H1 (cell line): ENCODE measurements at regions not wholly inside any gene's neighbourhood (a gene's known extent, or its start where the extent isn't known, plus 50 kb on each side); places are given as distances from the start of the nearest gene placed in this dataset.

Experiments
- CTCF ChIA-PET: fragments of 300-600 bp; sonication (Branson Sonifier 250); formaldehyde crosslinking; loops from one replicate; lab custom pipeline; 2021; ENCODE audit not compliant: partially characterized antibody; lab: Charles Lee
- POLR2A ChIA-PET: fragments of 300-600 bp; sonication (Branson Sonifier 250); formaldehyde crosslinking; loops from one replicate; lab custom pipeline; 2021; ENCODE audit warnings: inconsistent platforms; ENCODE audit not compliant: partially characterized antibody; lab: Charles Lee
- DNase-seq, 2 experiments: peaks; one replicate each; pipeline versions ENCODE4 v3.0.0 to v3.0.0-alpha.2; 2010 to 2022; ENCODE audit warnings: low spot score in 2 of 2, low read depth in 1 of 2, mixed read lengths in 1 of 2
- FAIRE-seq: peaks from 2 replicates; lab custom pipeline; 2011; peaks lifted over from hg19 to GRCh38; lab: Jason Lieb, UNC
- H2AFZ ChIP-seq: 2 replicates; pipeline ENCODE4 v1.8.1; 2012; ENCODE audit warnings: low read length, inconsistent platforms
- H2AK5ac ChIP-seq: 2 replicates; pipeline ENCODE4 v1.6.1; 2013; ENCODE audit warnings: low read depth, low read length
- H2BK120ac ChIP-seq: replicated peaks from 2 replicates; pipeline ENCODE3; 2013; ENCODE audit warnings: low read depth, low read length, inconsistent platforms
- H2BK12ac ChIP-seq: 2 replicates; pipeline ENCODE4 v1.6.1; 2013; ENCODE audit warnings: low read depth, low read length
- H2BK15ac ChIP-seq: 2 replicates; pipeline ENCODE4 v1.6.1; 2013; ENCODE audit warnings: low read length
- H2BK20ac ChIP-seq: 2 replicates; pipeline ENCODE4 v1.6.1; 2013; ENCODE audit warnings: low read length
- H2BK5ac ChIP-seq: 2 replicates; pipeline ENCODE4 v1.6.1; 2013; ENCODE audit warnings: low read depth, low read length
- H3K14ac ChIP-seq: 2 replicates; pipeline ENCODE4 v1.6.1; 2013; ENCODE audit warnings: inconsistent platforms; ENCODE audit not compliant: insufficient read length
- H3K18ac ChIP-seq: 2 replicates; pipeline ENCODE4 v1.6.1; 2013; ENCODE audit warnings: low read length; ENCODE audit errors: extremely low read depth
- H3K23ac ChIP-seq: 2 replicates; pipeline ENCODE4 v1.6.1; 2013; ENCODE audit warnings: inconsistent platforms; ENCODE audit not compliant: insufficient read length
- H3K23me2 ChIP-seq: 2 replicates; pipeline ENCODE4 v1.6.1; 2013; ENCODE audit warnings: low read depth, low read length
- H3K27ac ChIP-seq: 2 replicates; pipeline ENCODE4 v1.6.1; 2011; ENCODE audit warnings: low read depth, low read length, inconsistent platforms
- H3K27me3 ChIP-seq, 4 experiments: replicated peaks in 1 of 4; 1 replicate in 1 of 4; 2 replicates in 3 of 4; pipeline versions ENCODE4 v1.6.1 to v1.8.1; 2011 to 2013; ENCODE audit warnings: low read length in 3 of 4, mild to moderate bottlenecking in 3 of 4, inconsistent platforms in 2 of 4, mixed read lengths in 2 of 4, moderate library complexity in 1 of 4; ENCODE audit not compliant: control insufficient read depth in 3 of 4, insufficient read depth in 3 of 4; ENCODE audit errors: extremely low read depth in 1 of 4
- H3K36me3 ChIP-seq, 4 experiments: 2 replicates each; pipeline versions ENCODE4 v1.6.1 to v1.8.1; 2011 to 2013; ENCODE audit warnings: mild to moderate bottlenecking in 4 of 4, low read length in 3 of 4, moderate library complexity in 2 of 4, control low read depth in 1 of 4, inconsistent platforms in 1 of 4; ENCODE audit not compliant: insufficient read depth in 4 of 4, control insufficient read depth in 2 of 4
- H3K4ac ChIP-seq: replicated peaks from 2 replicates; pipeline ENCODE3; 2013; ENCODE audit warnings: low read length, low read depth, mixed read lengths, inconsistent platforms; ENCODE audit not compliant: insufficient read length
- H3K4me1 ChIP-seq, 4 experiments: replicated peaks in 1 of 4; 1 replicate in 1 of 4; 2 replicates in 3 of 4; pipeline versions ENCODE4 v1.6.1 to v1.8.1; 2011 to 2013; ENCODE audit warnings: low read length in 3 of 4, inconsistent platforms in 2 of 4, mixed read lengths in 1 of 4; ENCODE audit not compliant: insufficient read depth in 4 of 4, control insufficient read depth in 3 of 4
- H3K4me2 ChIP-seq, 2 experiments: 2 replicates each; pipeline versions ENCODE4 v1.6.1 to v1.8.1; 2011 to 2013; ENCODE audit warnings: low read depth in 2 of 2, low read length in 2 of 2, control low read depth in 1 of 2, inconsistent platforms in 1 of 2, mild to moderate bottlenecking in 1 of 2; ENCODE audit not compliant: insufficient read depth in 1 of 2
- H3K4me3 ChIP-seq, 4 experiments: fragments of 200-600, 300-600 bp in 1 of 4; sonication (generic), shearing (Covaris generic), sonication (Bioruptor Twin) in 1 of 4; 2 replicates each; pipeline versions ENCODE4 v1.5.1 to v1.8.1; 2011 to 2016; ENCODE audit warnings: low read length in 4 of 4, low read depth in 3 of 4, control low read depth in 2 of 4, inconsistent platforms in 2 of 4, mild to moderate bottlenecking in 2 of 4, mixed read lengths in 1 of 4, moderate library complexity in 1 of 4; ENCODE audit not compliant: insufficient read depth in 2 of 4; ENCODE audit errors: extremely low read depth in 1 of 4
- H3K56ac ChIP-seq: replicated peaks from 2 replicates; pipeline ENCODE3; 2013; ENCODE audit warnings: low read depth, mild to moderate bottlenecking, mixed read lengths, low read length, inconsistent platforms; ENCODE audit not compliant: insufficient read length
- H3K79me1 ChIP-seq: 2 replicates; pipeline ENCODE4 v1.6.1; 2013; ENCODE audit warnings: low read depth, low read length, control low read depth
- H3K79me2 ChIP-seq, 2 experiments: 2 replicates each; pipeline versions ENCODE4 v1.6.1 to v1.8.1; 2012 to 2013; ENCODE audit warnings: low read length in 2 of 2, mild to moderate bottlenecking in 2 of 2, inconsistent platforms in 1 of 2; ENCODE audit not compliant: insufficient read depth in 2 of 2, control insufficient read depth in 1 of 2
- H3K9ac ChIP-seq, 4 experiments: replicated peaks in 1 of 4; 1 replicate in 1 of 4; 2 replicates in 3 of 4; pipeline versions ENCODE4 v1.6.1 to v1.8.1; 2011 to 2013; ENCODE audit warnings: low read depth in 3 of 4, low read length in 3 of 4, control low read depth in 2 of 4, mild to moderate bottlenecking in 2 of 4, moderate library complexity in 2 of 4, inconsistent platforms in 1 of 4; ENCODE audit errors: extremely low read depth in 1 of 4
- H3K9me3 ChIP-seq, 2 experiments: 2 replicates each; pipeline versions ENCODE4 v1.6.1 to v1.8.1; 2012 to 2013; ENCODE audit warnings: mild to moderate bottlenecking in 2 of 2, moderate library complexity in 2 of 2, control low read depth in 1 of 2, inconsistent platforms in 1 of 2, low read depth in 1 of 2, low read length in 1 of 2, mixed read lengths in 1 of 2; ENCODE audit not compliant: insufficient read depth in 2 of 2
- H4K20me1 ChIP-seq, 2 experiments: replicated peaks in 1 of 2; 2 replicates each; pipeline versions ENCODE3 to v1.8.1; 2011 to 2013; ENCODE audit warnings: inconsistent platforms in 2 of 2, low read length in 2 of 2, mild to moderate bottlenecking in 1 of 2; ENCODE audit not compliant: insufficient read depth in 2 of 2, control insufficient read depth in 1 of 2
- H4K5ac ChIP-seq: 2 replicates; pipeline ENCODE4 v1.6.1; 2013; ENCODE audit warnings: low read length, low read depth, mixed read lengths, inconsistent platforms; ENCODE audit not compliant: insufficient read length
- H4K8ac ChIP-seq: 2 replicates; pipeline ENCODE4 v1.8.0; 2013; ENCODE audit warnings: mild to moderate bottlenecking, moderate library complexity, low read length, inconsistent platforms; ENCODE audit not compliant: insufficient read depth; ENCODE audit errors: extremely low read depth
- H4K91ac ChIP-seq: replicated peaks from 2 replicates; pipeline ENCODE3; 2013; ENCODE audit warnings: low read length, mixed read lengths, inconsistent platforms; ENCODE audit not compliant: insufficient read length
- CTBP2 ChIP-seq: IDR thresholded peaks from 2 replicates; pipeline ENCODE4 v1.7.0; 2011; ENCODE audit warnings: borderline replicate concordance, mild to moderate bottlenecking, moderate library complexity, mixed read lengths, low read length; ENCODE audit not compliant: insufficient read depth, insufficient read length
- SIRT6 ChIP-seq: IDR thresholded peaks from one replicate; pipeline ENCODE4 v1.7.1; 2012; ENCODE audit warnings: low read length, inconsistent platforms
- SP1 ChIP-seq: IDR thresholded peaks from 2 replicates; pipeline ENCODE4 v1.6.1; 2011; ENCODE audit warnings: low read depth, low read length
- TBP ChIP-seq: IDR thresholded peaks from 2 replicates; pipeline ENCODE4 v1.6.1; 2011; ENCODE audit warnings: low read depth, low read length, improper control_type of control experiment
- WGBS, 2 experiments: shearing (Covaris generic) in 1 of 2; methylation state at CpG; one replicate each; pipeline versions ENCODE4 v1.1.6 to v1.1.7; 2013 to 2015; ENCODE audit warnings: low lambda C conversion rate in 2 of 2, mixed read lengths in 2 of 2, inconsistent platforms in 1 of 2, low coverage in 1 of 2, missing lambda C conversion rate in 1 of 2; ENCODE audit not compliant: insufficient replicate concordance in 2 of 2, insufficient coverage in 1 of 2, insufficient read length in 1 of 2; ENCODE audit errors: extremely low coverage in 1 of 2, missing lambda C conversion rate in 1 of 2; 5-methylcytosine and 5-hydroxymethylcytosine counted together

DNA sequence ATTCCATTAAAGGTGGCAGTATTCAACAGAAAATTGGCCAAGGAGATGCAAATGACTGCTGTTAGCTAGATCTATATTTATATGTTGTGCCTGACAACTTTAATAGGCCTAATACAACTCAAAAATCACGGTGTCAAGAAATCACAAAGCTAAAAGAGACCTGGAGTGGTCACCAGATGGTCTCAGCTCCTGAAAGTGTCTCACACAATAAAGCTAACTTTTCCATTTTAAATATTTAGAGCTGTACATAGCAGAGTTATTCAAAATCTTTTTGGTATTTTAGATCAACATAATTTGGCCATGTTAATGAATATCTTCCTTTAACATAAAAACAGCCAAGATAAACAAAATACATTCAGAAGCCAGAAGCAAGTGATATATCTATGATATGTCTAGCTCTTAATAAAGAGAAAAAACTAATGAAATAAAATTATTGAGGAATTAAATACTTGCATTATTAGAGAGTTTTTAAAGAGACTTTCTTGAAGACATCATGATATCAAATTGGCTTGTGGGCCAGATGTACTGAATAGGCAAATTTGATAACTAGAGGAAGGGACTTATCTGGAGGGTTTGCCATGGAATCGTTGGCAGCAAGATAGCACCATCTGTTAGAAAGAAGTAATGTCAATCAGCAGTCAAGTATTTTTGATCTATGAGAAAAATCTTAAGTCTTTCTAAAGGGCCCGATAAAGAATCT, 84.9 kb upstream of the SCAF8 start:
- no peak overlapping the region for H3K56ac ChIP-seq
- H4K91ac ChIP-seq: no peak overlapping the region
- no peaks in the 10 kb centered on the region for H4K20me1 ChIP-seq
- H3K4me3 ChIP-seq: no peak overlapping the region
- H2AK5ac ChIP-seq: no peak overlapping the region
- no peaks in the 10 kb centered on the region for H3K79me1 ChIP-seq
- no peaks in the 10 kb centered on the region for H3K27me3 ChIP-seq
- no peak overlapping the region for H3K4me2 ChIP-seq
- TF ChIP-seq SP1: no peak
- TF ChIP-seq CTBP2: no peak
- no peak for TF ChIP-seq SIRT6
- TF ChIP-seq TBP: no peak
- TF ChIP-seq, all 59 proteins: peak for 0
- Histone ChIP-seq H4K5ac (no peak overlapping the region), H3K18ac (no peak overlapping the region), H3K9me3 (no peaks in the 10 kb centered on the region), H2AFZ (no peak overlapping the region), H3K14ac (no peak overlapping the region), H3K23ac (no peak overlapping the region), H2BK120ac (no peak overlapping the region), H3K36me3 (no peaks in the 10 kb centered on the region), H3K27ac (no peak overlapping the region), H2BK20ac (no peak overlapping the region), H3K23me2 (no peaks in the 10 kb centered on the region), H3K79me2 (no peaks in the 10 kb centered on the region), H2BK12ac (no peak overlapping the region), H4K8ac (no peak overlapping the region), H3K9ac (no peak overlapping the region), H3K4ac (no peak overlapping the region), H2BK5ac (no peak overlapping the region), H3K4me1 (no peaks in the 10 kb centered on the region), H2BK15ac (no peak overlapping the region)
- no peak for FAIRE-seq
- WGBS, 2 experiments: 94% methylated on average over 3 of the region's 3 CpGs; no CpG with 5 or more reads in 1 of the 2 experiments
- DNase-seq: no peak
- CTCF ChIA-PET: interaction anchor here (1.2 to 2.9 kb wide), 2 partner anchors 14 to 27 kb away, joined by 4 to 8 read pairs; no protein-coding TSS in a partner anchor
- POLR2A ChIA-PET: no interaction called here
